ENCODE measurements at regions not wholly inside any gene's neighbourhood (a gene's known extent, or its start where the extent isn't known, plus 50 kb on each side); places are given as distances from the start of the nearest gene placed in this dataset.

GRCh38 chr15:56788359-56788758, 55.0 kb upstream of the ZNF280D start:
- TF ChIP-seq, protein P1, sequence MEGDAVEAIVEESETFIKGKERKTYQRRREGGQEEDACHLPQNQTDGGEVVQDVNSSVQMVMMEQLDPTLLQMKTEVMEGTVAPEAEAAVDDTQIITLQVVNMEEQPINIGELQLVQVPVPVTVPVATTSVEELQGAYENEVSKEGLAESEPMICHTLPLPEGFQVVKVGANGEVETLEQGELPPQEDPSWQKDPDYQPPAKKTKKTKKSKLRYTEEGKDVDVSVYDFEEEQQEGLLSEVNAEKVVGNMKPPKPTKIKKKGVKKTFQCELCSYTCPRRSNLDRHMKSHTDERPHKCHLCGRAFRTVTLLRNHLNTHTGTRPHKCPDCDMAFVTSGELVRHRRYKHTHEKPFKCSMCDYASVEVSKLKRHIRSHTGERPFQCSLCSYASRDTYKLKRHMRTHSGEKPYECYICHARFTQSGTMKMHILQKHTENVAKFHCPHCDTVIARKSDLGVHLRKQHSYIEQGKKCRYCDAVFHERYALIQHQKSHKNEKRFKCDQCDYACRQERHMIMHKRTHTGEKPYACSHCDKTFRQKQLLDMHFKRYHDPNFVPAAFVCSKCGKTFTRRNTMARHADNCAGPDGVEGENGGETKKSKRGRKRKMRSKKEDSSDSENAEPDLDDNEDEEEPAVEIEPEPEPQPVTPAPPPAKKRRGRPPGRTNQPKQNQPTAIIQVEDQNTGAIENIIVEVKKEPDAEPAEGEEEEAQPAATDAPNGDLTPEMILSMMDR (IDR thresholded peaks at IDR 0.05): no peak
- TF ChIP-seq POLR2AphosphoS5 (IDR thresholded peaks at IDR 0.05) (no peak), POLR2A (IDR thresholded peaks at IDR 0.05) (no peak)
